ENCODE measurements at regions not wholly inside any gene's neighbourhood (a gene's known extent, or its start where the extent isn't known, plus 50 kb on each side); places are given as distances from the start of the nearest gene placed in this dataset.

- no peak overlapping the region for H3K4me3 ChIP-seq
- H3K36me3 ChIP-seq = no peaks in the 10 kb centered on the region
- no peaks in the 10 kb centered on the region for H3K27me3 ChIP-seq
- DNase-seq (ENCODE audit: low spot score) = no peak
- no peak overlapping the region for H3K27ac ChIP-seq
- no peaks in the 10 kb centered on the region for H3K9me3 ChIP-seq
- H3K4me1 ChIP-seq = no peaks in the 10 kb centered on the region
- no peak for TF ChIP-seq CTCF (IDR thresholded peaks at IDR 0.05)
Observed at GRCh38 chr3:76035117-76035516, 249.8 kb upstream of the ZNF717 start.

GRCh38 chr3:76038949-76039348, 253.6 kb upstream of the ZNF717 start:
- H3K27ac ChIP-seq = no peak overlapping the region
- no peaks in the 10 kb centered on the region for H3K4me1 ChIP-seq
- H3K36me3 ChIP-seq = no peaks in the 10 kb centered on the region
- DNase-seq (ENCODE audit: low spot score) = no peak
- TF ChIP-seq CTCF (IDR thresholded peaks at IDR 0.05) = no peak
- no peaks in the 10 kb centered on the region for H3K27me3 ChIP-seq
- H3K9me3 ChIP-seq = no peaks in the 10 kb centered on the region
- no peak overlapping the region for H3K4me3 ChIP-seq

GRCh38 chr3:76039431-76039830, 254.1 kb upstream of the ZNF717 start:
- no peak for DNase-seq (ENCODE audit: low spot score)
- no peak for TF ChIP-seq CTCF (IDR thresholded peaks at IDR 0.05)
- no peak overlapping the region for H3K4me3 ChIP-seq

GRCh38 chr3:76040946-76041345, 255.6 kb upstream of the ZNF717 start:
- DNase-seq (ENCODE audit: low spot score) = no peak
- no peak overlapping the region for H3K4me3 ChIP-seq
- no peaks in the 10 kb centered on the region for H3K36me3 ChIP-seq
- H3K27ac ChIP-seq = no peak overlapping the region
- no peaks in the 10 kb centered on the region for H3K27me3 ChIP-seq
- H3K9me3 ChIP-seq = no peaks in the 10 kb centered on the region
- no peaks in the 10 kb centered on the region for H3K4me1 ChIP-seq
- no peak for TF ChIP-seq CTCF (IDR thresholded peaks at IDR 0.05)

More at GRCh38 chr3:76039431-76039830, 254.1 kb upstream of the ZNF717 start:
- no peaks in the 10 kb centered on the region for H3K9me3 ChIP-seq
- H3K4me1 ChIP-seq = no peaks in the 10 kb centered on the region
- no peak overlapping the region for H3K27ac ChIP-seq
- H3K36me3 ChIP-seq = no peaks in the 10 kb centered on the region
- H3K27me3 ChIP-seq = no peaks in the 10 kb centered on the region

GRCh38 chr3:76043746-76044145, 258.4 kb upstream of the ZNF717 start:
- H3K4me3 ChIP-seq = no peak overlapping the region
- H3K4me1 ChIP-seq = no peaks in the 10 kb centered on the region
- DNase-seq (ENCODE audit: low spot score) = no peak
- no peak overlapping the region for H3K27ac ChIP-seq
- H3K9me3 ChIP-seq = no peaks in the 10 kb centered on the region
- TF ChIP-seq CTCF (IDR thresholded peaks at IDR 0.05) = no peak
- H3K27me3 ChIP-seq = no peaks in the 10 kb centered on the region
- H3K36me3 ChIP-seq = no peaks in the 10 kb centered on the region
